ACC112 (cell line): ENCODE measurements at regions not wholly inside any gene's neighbourhood (a gene's known extent, or its start where the extent isn't known, plus 50 kb on each side); places are given as distances from the start of the nearest gene placed in this dataset.

ENCODE experiments used
- H2AFZ ChIP-seq: fragments of 200-600 bp; sonication (generic); one replicate; pipeline ENCODE4 v1.6.0; 2017; ENCODE audit warnings: antibody characterized with exemption, low read length; ENCODE audit not compliant: unreplicated experiment
- H3K27ac ChIP-seq: fragments of 200-600 bp; sonication (generic); 2 replicates; pipeline ENCODE4 v1.5.1; 2014; ENCODE audit warnings: low read depth, mild to moderate bottlenecking, antibody characterized with exemption, low read length, moderate library complexity
- H3K27me3 ChIP-seq: fragments of 200-600 bp; sonication (generic); 2 replicates; pipeline ENCODE4 v1.6.1; 2014; ENCODE audit warnings: mild to moderate bottlenecking, antibody characterized with exemption, low read length, moderate library complexity, mixed read lengths; ENCODE audit not compliant: insufficient read depth
- H3K36me3 ChIP-seq: fragments of 200-600 bp; sonication (generic); 2 replicates; pipeline ENCODE4 v1.6.1; 2016; ENCODE audit warnings: mild to moderate bottlenecking, antibody characterized with exemption, low read length, moderate library complexity, mixed read lengths; ENCODE audit not compliant: insufficient read depth
- H3K4me1 ChIP-seq: fragments of 200-600 bp; sonication (generic); one replicate; pipeline ENCODE4 v1.6.1; 2016; ENCODE audit warnings: low read length, mixed read lengths; ENCODE audit not compliant: insufficient read depth, unreplicated experiment, control insufficient read depth
- H3K4me3 ChIP-seq: fragments of 200-600 bp; sonication (generic); 2 replicates; pipeline ENCODE4 v1.5.1; 2014; ENCODE audit warnings: mild to moderate bottlenecking, low read depth, low read length
- H3K79me2 ChIP-seq: fragments of 200-600 bp; sonication (generic); one replicate; pipeline ENCODE4 v1.6.0; 2016; ENCODE audit warnings: low read length; ENCODE audit not compliant: control insufficient read depth, unreplicated experiment, insufficient read depth

- Histone ChIP-seq H3K79me2 (no peaks in the 10 kb centered on the region), H3K36me3 (no peaks in the 10 kb centered on the region), H2AFZ (no peak overlapping the region), H3K27me3 (no peaks in the 10 kb centered on the region), H3K4me3 (no peak overlapping the region), H3K27ac (no peak overlapping the region), H3K4me1 (no peaks in the 10 kb centered on the region)
Observed at GRCh38 chr3:146796078-146796477, 190.9 kb upstream of the PLSCR5 start.

GRCh38 chr3:146783446-146783845, 178.3 kb upstream of the PLSCR5 start:
- Histone ChIP-seq H3K4me3 (no peak overlapping the region), H3K4me1 (peaks cover 34% of the 10 kb centered on the region), H3K27ac (no peak overlapping the region), H2AFZ (no peak overlapping the region), H3K36me3 (no peaks in the 10 kb centered on the region), H3K79me2 (no peaks in the 10 kb centered on the region), H3K27me3 (no peaks in the 10 kb centered on the region)

GRCh38 chr3:146781606-146782005, 176.5 kb upstream of the PLSCR5 start:
- Histone ChIP-seq H3K27ac (peak overlapping the region; percentile 51), H3K4me3 (peak overlapping the region; percentile 32; the same call in 1 of the 2 replicates), H3K36me3 (no peaks in the 10 kb centered on the region), H3K79me2 (no peaks in the 10 kb centered on the region), H3K27me3 (no peaks in the 10 kb centered on the region), H2AFZ (peak overlapping the region; percentile 76), H3K4me1 (peaks cover 34% of the 10 kb centered on the region)

- Histone ChIP-seq H3K4me1 (peaks cover 34% of the 10 kb centered on the region), H3K27ac (peak overlapping the region; percentile 51), H3K27me3 (no peaks in the 10 kb centered on the region), H3K79me2 (no peaks in the 10 kb centered on the region), H3K36me3 (no peaks in the 10 kb centered on the region), H2AFZ (peak overlapping the region; percentile 76), H3K4me3 (peak overlapping the region; percentile 32; the same call in 1 of the 2 replicates)
Observed at GRCh38 chr3:146781059-146781458, 175.9 kb upstream of the PLSCR5 start.

- Histone ChIP-seq H2AFZ (peak overlapping the region; percentile 3), H3K4me3 (no peak overlapping the region), H3K27ac (no peak overlapping the region), H3K36me3 (no peaks in the 10 kb centered on the region), H3K79me2 (no peaks in the 10 kb centered on the region), H3K27me3 (no peaks in the 10 kb centered on the region), H3K4me1 (peaks cover 34% of the 10 kb centered on the region)
Observed at GRCh38 chr3:146780251-146780650, 175.1 kb upstream of the PLSCR5 start.

GRCh38 chr3:146777941-146778340, 172.8 kb upstream of the PLSCR5 start:
- no peak overlapping the region for H3K27ac ChIP-seq

GRCh38 chr3:146772211-146772743, 167.1 kb upstream of the PLSCR5 start:
- no peak overlapping the region for H3K27ac ChIP-seq
- H2AFZ ChIP-seq = no peak overlapping the region
- no peaks in the 10 kb centered on the region for H3K4me1 ChIP-seq
- no peaks in the 10 kb centered on the region for H3K36me3 ChIP-seq
- no peaks in the 10 kb centered on the region for H3K79me2 ChIP-seq
- no peak overlapping the region for H3K4me3 ChIP-seq
- H3K27me3 ChIP-seq = no peaks in the 10 kb centered on the region

More at GRCh38 chr3:146777941-146778340, 172.8 kb upstream of the PLSCR5 start:
- H3K79me2 ChIP-seq = no peaks in the 10 kb centered on the region
- H3K27me3 ChIP-seq = no peaks in the 10 kb centered on the region
- H2AFZ ChIP-seq = no peak overlapping the region
- H3K36me3 ChIP-seq = no peaks in the 10 kb centered on the region
- H3K4me1 ChIP-seq = peaks cover 25% of the 10 kb centered on the region
- H3K4me3 ChIP-seq = no peak overlapping the region

- Histone ChIP-seq H3K27ac (no peak overlapping the region), H3K4me1 (no peaks in the 10 kb centered on the region), H3K4me3 (no peak overlapping the region), H3K36me3 (no peaks in the 10 kb centered on the region), H3K79me2 (no peaks in the 10 kb centered on the region), H3K27me3 (no peaks in the 10 kb centered on the region), H2AFZ (no peak overlapping the region)
Observed at GRCh38 chr3:146770881-146771280, 165.7 kb upstream of the PLSCR5 start.

GRCh38 chr3:146770301-146770700, 165.2 kb upstream of the PLSCR5 start:
- Histone ChIP-seq H3K27ac (no peak overlapping the region), H3K79me2 (no peaks in the 10 kb centered on the region), H2AFZ (no peak overlapping the region), H3K4me3 (no peak overlapping the region), H3K36me3 (no peaks in the 10 kb centered on the region), H3K4me1 (no peaks in the 10 kb centered on the region), H3K27me3 (no peaks in the 10 kb centered on the region)

GRCh38 chr3:146757759-146758158, 152.6 kb upstream of the PLSCR5 start:
- H3K36me3 ChIP-seq = no peaks in the 10 kb centered on the region
- no peaks in the 10 kb centered on the region for H3K4me1 ChIP-seq
- no peaks in the 10 kb centered on the region for H3K27me3 ChIP-seq
- no peak overlapping the region for H3K4me3 ChIP-seq
- no peak overlapping the region for H3K27ac ChIP-seq
- H2AFZ ChIP-seq = no peak overlapping the region
- no peaks in the 10 kb centered on the region for H3K79me2 ChIP-seq

GRCh38 chr3:146750196-146750595, 145.1 kb upstream of the PLSCR5 start:
- peaks cover 32% of the 10 kb centered on the region for H3K4me1 ChIP-seq
- no peak overlapping the region for H3K4me3 ChIP-seq
- H3K27me3 ChIP-seq = no peaks in the 10 kb centered on the region
- no peak overlapping the region for H3K27ac ChIP-seq
- no peaks in the 10 kb centered on the region for H3K79me2 ChIP-seq
- H2AFZ ChIP-seq = no peak overlapping the region
- H3K36me3 ChIP-seq = no peaks in the 10 kb centered on the region
